Spleen (tissue), 7 donors: ENCODE measurements at regions not wholly inside any gene's neighbourhood (a gene's known extent, or its start where the extent isn't known, plus 50 kb on each side); places are given as distances from the start of the nearest gene placed in this dataset.

Experiments used
- POLR2AphosphoS5 ChIP-seq, 3 donors: sonication (generic); formaldehyde crosslinking; IDR thresholded peaks; one replicate each; pipeline ENCODE4 v1.5.1; 2017; ENCODE audit warnings: antibody characterized with exemption in 3 of 3
- TF ChIP-seq, protein P1 (sequence below), 11 experiments: fragments of 200-600 bp in 7 of 11; fragments of 450-650 bp in 4 of 11; sonication (generic) in 4 of 11; IDR thresholded peaks in 8 of 11; conservative IDR thresholded peaks in 3 of 11; 1 replicate in 7 of 11; 2 replicates in 4 of 11; pipeline versions ENCODE4 v1.4.0 to v1.8.0; 2016 to 2021; ENCODE audit warnings: antibody characterized with exemption in 11 of 11, inconsistent platforms in 4 of 11, mild to moderate bottlenecking in 1 of 11
- donor health status: DM: no; HTN: no; CAD: no; lungs with moderate emphysema.
- donor health status: DM: no; HTN: no; CAD: no.
- donor health status: DM: no; HTN: no; CAD: no.

DNA sequence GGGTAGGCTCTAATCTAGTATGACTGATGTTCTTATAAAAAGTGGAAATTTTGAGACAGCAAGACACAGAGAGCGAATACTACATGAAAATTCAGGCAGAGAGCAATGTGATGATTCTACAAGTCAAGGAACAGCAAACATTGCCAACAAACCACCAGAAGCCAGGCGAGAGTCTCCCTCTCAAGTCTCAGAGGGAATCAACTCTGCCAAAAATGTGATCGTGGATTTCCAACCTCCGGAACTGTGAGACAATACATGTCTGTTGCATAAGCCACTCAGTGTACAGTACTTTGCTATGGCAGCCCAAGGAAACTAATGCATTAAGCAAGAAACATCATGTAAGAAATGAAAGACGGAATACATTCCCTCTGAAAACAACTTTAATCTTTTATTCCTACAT is 52.1 kb upstream of the CCNG1 start:
- no peak for TF ChIP-seq POLR2AphosphoS5 (IDR thresholded peaks at IDR 0.05)
- TF ChIP-seq, protein P1, sequence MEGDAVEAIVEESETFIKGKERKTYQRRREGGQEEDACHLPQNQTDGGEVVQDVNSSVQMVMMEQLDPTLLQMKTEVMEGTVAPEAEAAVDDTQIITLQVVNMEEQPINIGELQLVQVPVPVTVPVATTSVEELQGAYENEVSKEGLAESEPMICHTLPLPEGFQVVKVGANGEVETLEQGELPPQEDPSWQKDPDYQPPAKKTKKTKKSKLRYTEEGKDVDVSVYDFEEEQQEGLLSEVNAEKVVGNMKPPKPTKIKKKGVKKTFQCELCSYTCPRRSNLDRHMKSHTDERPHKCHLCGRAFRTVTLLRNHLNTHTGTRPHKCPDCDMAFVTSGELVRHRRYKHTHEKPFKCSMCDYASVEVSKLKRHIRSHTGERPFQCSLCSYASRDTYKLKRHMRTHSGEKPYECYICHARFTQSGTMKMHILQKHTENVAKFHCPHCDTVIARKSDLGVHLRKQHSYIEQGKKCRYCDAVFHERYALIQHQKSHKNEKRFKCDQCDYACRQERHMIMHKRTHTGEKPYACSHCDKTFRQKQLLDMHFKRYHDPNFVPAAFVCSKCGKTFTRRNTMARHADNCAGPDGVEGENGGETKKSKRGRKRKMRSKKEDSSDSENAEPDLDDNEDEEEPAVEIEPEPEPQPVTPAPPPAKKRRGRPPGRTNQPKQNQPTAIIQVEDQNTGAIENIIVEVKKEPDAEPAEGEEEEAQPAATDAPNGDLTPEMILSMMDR (IDR thresholded peaks at IDR 0.05 in 8 of 11, conservative IDR thresholded peaks at IDR 0.05 in 3 of 11) = no peak
